GM12878 (cell line): ENCODE measurements at regions not wholly inside any gene's neighbourhood (a gene's known extent, or its start where the extent isn't known, plus 50 kb on each side); places are given as distances from the start of the nearest gene placed in this dataset.

ENCODE experiments used
- ATAC-seq: fragments of 200-7000 bp; cut with Tn5 transposase; 3 replicates; pipeline ENCODE4 v1.9.1; 2020; ENCODE audit warnings: mild to moderate bottlenecking, moderate library complexity
- BruUV-seq: library from RNA; stranded (reverse); fragments of 400-500 nt; replicated peaks from 2 replicates; lab custom pipeline; 2021; lab: Mats Ljungman, UMichigan
- CTCF ChIA-PET: fragments of 300-600 bp; sonication (Branson Sonifier 250); formaldehyde crosslinking; extraction: SDS; loops from one replicate; lab custom pipeline; 2021; ENCODE audit warnings: inconsistent platforms; lab: Yijun Ruan, JAX
- POLR2A ChIA-PET: fragments of 350-600 bp; formaldehyde crosslinking; extraction: SDS; loops from one replicate; lab custom pipeline; 2021; ENCODE audit warnings: inconsistent platforms; lab: Charles Lee
- RAD21 ChIA-PET: fragments of 300-600 bp; sonication (Branson Sonifier 250); formaldehyde crosslinking; loops from one replicate; lab custom pipeline; 2023; ENCODE audit warnings: antibody characterized with exemption; ENCODE audit not compliant: unreplicated experiment; lab: Charles Lee
- SMC1A ChIA-PET: fragments of 300-600 bp; sonication (Branson Sonifier 250); formaldehyde crosslinking; loops from one replicate; lab custom pipeline; 2023; ENCODE audit not compliant: unreplicated experiment, uncharacterized antibody; lab: Charles Lee
- DNase-seq: peaks from one replicate; pipeline ENCODE4 v3.0.0-alpha.2; 2011; ENCODE audit warnings: low read depth, low spot score
- FAIRE-seq: peaks from 3 replicates; lab custom pipeline; 2011; peaks lifted over from hg19 to GRCh38; lab: Jason Lieb, UNC
- H2AFZ ChIP-seq: 2 replicates; pipeline ENCODE4 v1.6.0; 2011; ENCODE audit warnings: low read depth, low read length, control low read depth; ENCODE audit not compliant: control insufficient read depth
- H3K27ac ChIP-seq: 2 replicates; pipeline ENCODE4 v1.5.1; 2011; ENCODE audit warnings: control low read depth; ENCODE audit not compliant: control insufficient read depth, insufficient read depth
- H3K27me3 ChIP-seq, 2 experiments: replicated peaks in 1 of 2; 2 replicates each; pipeline versions ENCODE4 v1.6.0 to v1.6.1; 2011; ENCODE audit warnings: low read length in 1 of 2; ENCODE audit not compliant: control insufficient read depth in 2 of 2, insufficient read depth in 2 of 2
- H3K36me3 ChIP-seq, 2 experiments: 2 replicates each; pipeline ENCODE4 v1.5.1; 2011; ENCODE audit warnings: low read length in 1 of 2; ENCODE audit not compliant: control insufficient read depth in 2 of 2, insufficient read depth in 2 of 2
- H3K4me1 ChIP-seq: 2 replicates; pipeline ENCODE4 v1.6.1; 2011; ENCODE audit warnings: mild to moderate bottlenecking, low read length, moderate library complexity, mixed read lengths; ENCODE audit not compliant: control insufficient read depth, insufficient read depth
- H3K4me2 ChIP-seq: 2 replicates; pipeline ENCODE4 v1.6.0; 2011; ENCODE audit warnings: control low read depth; ENCODE audit not compliant: control insufficient read depth, insufficient read depth
- H3K4me3 ChIP-seq: fragments of 200-600 bp; sonication (generic); 2 replicates; pipeline ENCODE4 v1.5.1; 2016
- H3K79me2 ChIP-seq: 2 replicates; pipeline ENCODE4 v1.6.0; 2011; ENCODE audit warnings: low read length; ENCODE audit not compliant: control insufficient read depth, insufficient read depth
- H3K9ac ChIP-seq: 2 replicates; pipeline ENCODE4 v1.8.0; 2011; ENCODE audit warnings: low read length, control low read depth, mixed read lengths; ENCODE audit not compliant: control insufficient read depth, insufficient read depth
- H3K9me3 ChIP-seq: replicated peaks from 3 replicates; pipeline ENCODE4 v1.5.1; 2011; ENCODE audit warnings: mild to moderate bottlenecking, low read length; ENCODE audit not compliant: control insufficient read depth, insufficient read depth
- H4K20me1 ChIP-seq: 2 replicates; pipeline ENCODE4 v1.6.0; 2011; ENCODE audit not compliant: control insufficient read depth, insufficient read depth
- CTCF ChIP-seq, 3 experiments: IDR thresholded peaks in 2 of 3; conservative IDR thresholded peaks in 1 of 3; 2 replicates each; pipeline ENCODE4 v1.5.1; 2011; ENCODE audit warnings: low read depth in 3 of 3, low read length in 3 of 3, mild to moderate bottlenecking in 3 of 3, control low read depth in 2 of 3, moderate library complexity in 2 of 3, inconsistent platforms in 1 of 3, mixed read lengths in 1 of 3; ENCODE audit not compliant: control insufficient read depth in 2 of 3, insufficient read depth in 1 of 3; ENCODE audit errors: extremely low read depth in 1 of 3
- EZH2 ChIP-seq: IDR thresholded peaks from 2 replicates; pipeline ENCODE4 v1.6.1; 2012; ENCODE audit warnings: low read depth, mild to moderate bottlenecking, control low read depth, inconsistent platforms, low read length, borderline replicate concordance; ENCODE audit not compliant: control insufficient read depth
- HDGF ChIP-seq: fragments of 450-650 bp; IDR thresholded peaks from 2 replicates; pipeline ENCODE4 v1.6.1; 2016; ENCODE audit warnings: antibody characterized with exemption
- JUNB ChIP-seq: IDR thresholded peaks from 2 replicates; pipeline ENCODE4 v1.6.1; 2016; ENCODE audit warnings: antibody characterized with exemption, mild to moderate bottlenecking
- PBX3 ChIP-seq: IDR thresholded peaks from 2 replicates; pipeline ENCODE4 v1.6.1; 2011; ENCODE audit warnings: mild to moderate bottlenecking, low read depth, low read length, moderate library complexity; ENCODE audit not compliant: insufficient replicate concordance
- SREBF2 ChIP-seq: IDR thresholded peaks from 2 replicates; pipeline ENCODE4 v1.6.1; 2012; ENCODE audit warnings: mild to moderate bottlenecking, low read length
- TAF1 ChIP-seq: IDR thresholded peaks from 2 replicates; pipeline ENCODE4 v1.6.1; 2011; ENCODE audit warnings: mild to moderate bottlenecking, low read depth, low read length, borderline replicate concordance
- TBL1XR1 ChIP-seq: IDR thresholded peaks from 2 replicates; pipeline ENCODE4 v1.6.1; 2012; ENCODE audit warnings: low read depth, low read length, improper control_type of control experiment
- WRNIP1 ChIP-seq: IDR thresholded peaks from 2 replicates; pipeline ENCODE4 v1.6.1; 2011; ENCODE audit warnings: low read depth, low read length, improper control_type of control experiment, borderline replicate concordance
- WGBS: methylation state at CpG from one replicate; pipeline ENCODE4 v1.1.6; 2016; ENCODE audit warnings: low lambda C conversion rate; ENCODE audit not compliant: insufficient replicate concordance, insufficient coverage; ENCODE audit errors: missing lambda C conversion rate; 5-methylcytosine and 5-hydroxymethylcytosine counted together
- in situ Hi-C: fragments of 300-500 bp; cut with MboI; formaldehyde crosslinking; loops from 9 replicates; pipeline ENCODE4 v1.14.3; 2018; ENCODE audit warnings: mixed read lengths
- intact Hi-C: fragments of 100-400 bp; cut with micrococcal nuclease; formaldehyde crosslinking; loops from one replicate; pipeline ENCODE4 v1.14.2; 2022; ENCODE audit not compliant: unreplicated experiment
- TF ChIP-seq, protein P1 (sequence below): fragments of 150-350 bp; IDR thresholded peaks from 2 replicates; pipeline ENCODE4 v1.6.1; 2014; ENCODE audit warnings: mild to moderate bottlenecking, low read depth, low read length
- TF ChIP-seq, protein P2 (sequence below): IDR thresholded peaks from 2 replicates; pipeline ENCODE4 v1.6.1; 2011; ENCODE audit warnings: borderline replicate concordance, low read depth, mild to moderate bottlenecking, moderate library complexity, low read length; ENCODE audit not compliant: insufficient read depth, poor library complexity, severe bottlenecking
- TF ChIP-seq, protein P3 (sequence below): fragments of 450-650 bp; formaldehyde crosslinking; IDR thresholded peaks from 2 replicates; pipeline ENCODE4 v1.4.0; 2020; ENCODE audit warnings: mild to moderate bottlenecking, moderate library complexity

- Histone ChIP-seq H3K4me3 (no peak overlapping the region), H3K4me1 (no peaks in the 10 kb centered on the region), H2AFZ (no peak overlapping the region), H3K27me3 (no peaks in the 10 kb centered on the region), H3K36me3 (no peaks in the 10 kb centered on the region), H3K79me2 (no peaks in the 10 kb centered on the region), H3K27ac (no peak overlapping the region), H3K4me2 (no peak overlapping the region), H4K20me1 (no peaks in the 10 kb centered on the region), H3K9ac (no peak overlapping the region), H3K9me3 (no peaks in the 10 kb centered on the region; the same call in 2 of the 3 replicates)
- DNase-seq (no peak), ATAC-seq (no peak), FAIRE-seq (no peak)
- intact Hi-C loops: no loop called here
- POLR2A ChIA-PET: interaction anchor here (0.6 kb wide), 1 partner anchor 232 kb away, joined by 4 read pairs; no protein-coding TSS in a partner anchor
- CTCF ChIA-PET: no interaction called here
- 46% methylated on average over 1 of the region's 1 CpG for WGBS
- in situ Hi-C loops: no loop called here
- SMC1A ChIA-PET: no interaction called here
- no TSS peak for BruUV-seq
- RAD21 ChIA-PET: no interaction called here
- TF ChIP-seq, protein P1, sequence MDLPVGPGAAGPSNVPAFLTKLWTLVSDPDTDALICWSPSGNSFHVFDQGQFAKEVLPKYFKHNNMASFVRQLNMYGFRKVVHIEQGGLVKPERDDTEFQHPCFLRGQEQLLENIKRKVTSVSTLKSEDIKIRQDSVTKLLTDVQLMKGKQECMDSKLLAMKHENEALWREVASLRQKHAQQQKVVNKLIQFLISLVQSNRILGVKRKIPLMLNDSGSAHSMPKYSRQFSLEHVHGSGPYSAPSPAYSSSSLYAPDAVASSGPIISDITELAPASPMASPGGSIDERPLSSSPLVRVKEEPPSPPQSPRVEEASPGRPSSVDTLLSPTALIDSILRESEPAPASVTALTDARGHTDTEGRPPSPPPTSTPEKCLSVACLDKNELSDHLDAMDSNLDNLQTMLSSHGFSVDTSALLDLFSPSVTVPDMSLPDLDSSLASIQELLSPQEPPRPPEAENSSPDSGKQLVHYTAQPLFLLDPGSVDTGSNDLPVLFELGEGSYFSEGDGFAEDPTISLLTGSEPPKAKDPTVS: no peak
- TF ChIP-seq, protein P2, sequence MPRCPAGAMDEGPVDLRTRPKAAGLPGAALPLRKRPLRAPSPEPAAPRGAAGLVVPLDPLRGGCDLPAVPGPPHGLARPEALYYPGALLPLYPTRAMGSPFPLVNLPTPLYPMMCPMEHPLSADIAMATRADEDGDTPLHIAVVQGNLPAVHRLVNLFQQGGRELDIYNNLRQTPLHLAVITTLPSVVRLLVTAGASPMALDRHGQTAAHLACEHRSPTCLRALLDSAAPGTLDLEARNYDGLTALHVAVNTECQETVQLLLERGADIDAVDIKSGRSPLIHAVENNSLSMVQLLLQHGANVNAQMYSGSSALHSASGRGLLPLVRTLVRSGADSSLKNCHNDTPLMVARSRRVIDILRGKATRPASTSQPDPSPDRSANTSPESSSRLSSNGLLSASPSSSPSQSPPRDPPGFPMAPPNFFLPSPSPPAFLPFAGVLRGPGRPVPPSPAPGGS: no peak
- TF ChIP-seq WRNIP1 (no peak), HDGF (no peak), TBL1XR1 (no peak), EZH2 (no peak), CTCF (IDR thresholded peaks at IDR 0.05 in 2 of 3, conservative IDR thresholded peaks at IDR 0.05 in 1 of 3; ENCODE audit: control insufficient read depth in 2 of 3, extremely low read depth in 1 of 3, insufficient read depth in 1 of 3, low read depth in 3 of 3, low read length in 3 of 3) (no peak), JUNB (no peak), SREBF2 (no peak), PBX3 (no peak), TAF1 (no peak)
- TF ChIP-seq, protein P3, sequence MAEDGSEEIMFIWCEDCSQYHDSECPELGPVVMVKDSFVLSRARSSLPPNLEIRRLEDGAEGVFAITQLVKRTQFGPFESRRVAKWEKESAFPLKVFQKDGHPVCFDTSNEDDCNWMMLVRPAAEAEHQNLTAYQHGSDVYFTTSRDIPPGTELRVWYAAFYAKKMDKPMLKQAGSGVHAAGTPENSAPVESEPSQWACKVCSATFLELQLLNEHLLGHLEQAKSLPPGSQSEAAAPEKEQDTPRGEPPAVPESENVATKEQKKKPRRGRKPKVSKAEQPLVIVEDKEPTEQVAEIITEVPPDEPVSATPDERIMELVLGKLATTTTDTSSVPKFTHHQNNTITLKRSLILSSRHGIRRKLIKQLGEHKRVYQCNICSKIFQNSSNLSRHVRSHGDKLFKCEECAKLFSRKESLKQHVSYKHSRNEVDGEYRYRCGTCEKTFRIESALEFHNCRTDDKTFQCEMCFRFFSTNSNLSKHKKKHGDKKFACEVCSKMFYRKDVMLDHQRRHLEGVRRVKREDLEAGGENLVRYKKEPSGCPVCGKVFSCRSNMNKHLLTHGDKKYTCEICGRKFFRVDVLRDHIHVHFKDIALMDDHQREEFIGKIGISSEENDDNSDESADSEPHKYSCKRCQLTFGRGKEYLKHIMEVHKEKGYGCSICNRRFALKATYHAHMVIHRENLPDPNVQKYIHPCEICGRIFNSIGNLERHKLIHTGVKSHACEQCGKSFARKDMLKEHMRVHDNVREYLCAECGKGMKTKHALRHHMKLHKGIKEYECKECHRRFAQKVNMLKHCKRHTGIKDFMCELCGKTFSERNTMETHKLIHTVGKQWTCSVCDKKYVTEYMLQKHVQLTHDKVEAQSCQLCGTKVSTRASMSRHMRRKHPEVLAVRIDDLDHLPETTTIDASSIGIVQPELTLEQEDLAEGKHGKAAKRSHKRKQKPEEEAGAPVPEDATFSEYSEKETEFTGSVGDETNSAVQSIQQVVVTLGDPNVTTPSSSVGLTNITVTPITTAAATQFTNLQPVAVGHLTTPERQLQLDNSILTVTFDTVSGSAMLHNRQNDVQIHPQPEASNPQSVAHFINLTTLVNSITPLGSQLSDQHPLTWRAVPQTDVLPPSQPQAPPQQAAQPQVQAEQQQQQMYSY (CRISPR knock-in tag): no peak
These were observed 149.7 kb upstream of the SPRED1 start for GRCh38 chr15:38102972-38103371.
